HG02571 (cell line): ENCODE measurements at regions not wholly inside any gene's neighbourhood (a gene's known extent, or its start where the extent isn't known, plus 50 kb on each side); places are given as distances from the start of the nearest gene placed in this dataset.

ENCODE experiments used
- ATAC-seq: cut with Tn5 transposase; IDR thresholded peaks from one replicate; pipeline ENCODE4 v1.9.1; 2021; ENCODE audit warnings: mild to moderate bottlenecking, moderate library complexity; ENCODE audit not compliant: unreplicated experiment

- no peak for ATAC-seq
Measured at GRCh38 chr6:137754366-137754765, 112.7 kb upstream of the TNFAIP3 start.

GRCh38 chr6:137754866-137755265, 112.2 kb upstream of the TNFAIP3 start:
- ATAC-seq = no peak

- no peak for ATAC-seq
Measured at GRCh38 chr6:137755284-137755683, 111.8 kb upstream of the TNFAIP3 start.

- no peak for ATAC-seq
Measured at GRCh38 chr6:137756788-137757187, 110.3 kb upstream of the TNFAIP3 start.

GRCh38 chr6:137758661-137759060, 108.4 kb upstream of the TNFAIP3 start:
- no peak for ATAC-seq

- ATAC-seq = no peak
Measured at GRCh38 chr6:137759624-137760023, 107.4 kb upstream of the TNFAIP3 start.

- ATAC-seq = no peak
Measured at GRCh38 chr6:137761072-137761471, 106.0 kb upstream of the TNFAIP3 start.

GRCh38 chr6:137761487-137761886, 105.6 kb upstream of the TNFAIP3 start:
- no peak for ATAC-seq

- ATAC-seq = no peak
Measured at GRCh38 chr6:137762168-137763090, 104.6 kb upstream of the TNFAIP3 start.

GRCh38 chr6:137763436-137763835, 103.6 kb upstream of the TNFAIP3 start:
- ATAC-seq = no peak

GRCh38 chr6:137763886-137764285, 103.2 kb upstream of the TNFAIP3 start:
- ATAC-seq = no peak

GRCh38 chr6:137764464-137764863, 102.6 kb upstream of the TNFAIP3 start:
- ATAC-seq = no peak

GRCh38 chr6:137765059-137765458, 102.0 kb upstream of the TNFAIP3 start:
- no peak for ATAC-seq

GRCh38 chr6:137766596-137767370, 100.3 kb upstream of the TNFAIP3 start:
- no peak for ATAC-seq

- ATAC-seq = no peak
Measured at GRCh38 chr6:137767465-137767864, 99.6 kb upstream of the TNFAIP3 start.

GRCh38 chr6:137767911-137768690, 99.0 kb upstream of the TNFAIP3 start:
- ATAC-seq = no peak

GRCh38 chr6:137768935-137769334, 98.1 kb upstream of the TNFAIP3 start:
- ATAC-seq = no peak

GRCh38 chr6:137769797-137770362, 97.2 kb upstream of the TNFAIP3 start:
- ATAC-seq = no peak

GRCh38 chr6:137772541-137773250, 94.4 kb upstream of the TNFAIP3 start:
- ATAC-seq = no peak

GRCh38 chr6:137775227-137775626, 91.8 kb upstream of the TNFAIP3 start:
- ATAC-seq = no peak
